Lower lobe of right lung (tissue), 2 donors: ENCODE measurements at regions not wholly inside any gene's neighbourhood (a gene's known extent, or its start where the extent isn't known, plus 50 kb on each side); places are given as distances from the start of the nearest gene placed in this dataset.

Experiments used
- ATAC-seq, 2 donors: fragments of 200-7000 bp; cut with Tn5 transposase; one replicate each; pipeline ENCODE4 v1.9.1; 2020 to 2022; ENCODE audit warnings: mild to moderate bottlenecking in 2 of 2, moderate library complexity in 2 of 2
- DNase-seq: peaks from one replicate; pipeline ENCODE4 v3.0.0-alpha.2; 2020
- H3K27ac ChIP-seq: fragments of 200-600 bp; one replicate; pipeline ENCODE4 v1.8.0; 2022
- H3K27me3 ChIP-seq: fragments of 200-600 bp; one replicate; pipeline ENCODE4 v1.8.0; 2022; ENCODE audit warnings: low read depth
- H3K36me3 ChIP-seq: fragments of 200-600 bp; one replicate; pipeline ENCODE4 v1.8.0; 2022; ENCODE audit warnings: mild to moderate bottlenecking
- H3K4me1 ChIP-seq: fragments of 200-600 bp; one replicate; pipeline ENCODE4 v1.8.0; 2022
- H3K4me3 ChIP-seq: fragments of 200-600 bp; one replicate; pipeline ENCODE4 v1.8.0; 2022; ENCODE audit warnings: mild to moderate bottlenecking
- H3K9me3 ChIP-seq: fragments of 200-600 bp; one replicate; pipeline ENCODE4 v1.8.0; 2022
- CTCF ChIP-seq: fragments of 200-600 bp; IDR thresholded peaks from one replicate; pipeline ENCODE4 v1.8.0; 2022; ENCODE audit warnings: antibody characterized with exemption, mild to moderate bottlenecking
- intact Hi-C: fragments of 100-400 bp; cut with DNase I; formaldehyde crosslinking; loops from one replicate; pipeline ENCODE4 v1.11.0; 2022
- donor health status: DM: no; HTN: yes; CAD: no; lungs with severe emphysema.

GRCh38 chr6:118401325-118401975, 146.6 kb upstream of the PLN start:
- DNase-seq, result no peak
- no peak overlapping the region for H3K4me3 ChIP-seq
- H3K27ac ChIP-seq, result peak overlapping the region; percentile 25
- H3K27me3 ChIP-seq, result no peaks in the 10 kb centered on the region
- intact Hi-C loops, result no loop called here
- no peak for TF ChIP-seq CTCF
- peak; percentile 72 to 88 for ATAC-seq
- no peaks in the 10 kb centered on the region for H3K9me3 ChIP-seq
- no peaks in the 10 kb centered on the region for H3K36me3 ChIP-seq
- no peaks in the 10 kb centered on the region for H3K4me1 ChIP-seq

- no peak for TF ChIP-seq CTCF
- no peaks in the 10 kb centered on the region for H3K4me1 ChIP-seq
- no peaks in the 10 kb centered on the region for H3K27me3 ChIP-seq
- no peak overlapping the region for H3K4me3 ChIP-seq
- DNase-seq, result no peak
- no peaks in the 10 kb centered on the region for H3K36me3 ChIP-seq
- no peak for ATAC-seq
- intact Hi-C loops, result no loop called here
- no peak overlapping the region for H3K27ac ChIP-seq
- no peaks in the 10 kb centered on the region for H3K9me3 ChIP-seq
Measured at GRCh38 chr6:118403036-118403435, 145.1 kb upstream of the PLN start.

GRCh38 chr6:118408863-118409262, 139.2 kb upstream of the PLN start:
- DNase-seq (no peak), ATAC-seq (peak in 1 of 2 donors; percentile 19)
- Histone ChIP-seq H3K27ac (no peak overlapping the region), H3K4me1 (no peaks in the 10 kb centered on the region), H3K36me3 (no peaks in the 10 kb centered on the region), H3K4me3 (no peak overlapping the region), H3K27me3 (no peaks in the 10 kb centered on the region), H3K9me3 (no peaks in the 10 kb centered on the region)
- intact Hi-C loops, result no loop called here
- TF ChIP-seq CTCF, result no peak

- Histone ChIP-seq H3K27ac (no peak overlapping the region), H3K9me3 (no peaks in the 10 kb centered on the region), H3K36me3 (no peaks in the 10 kb centered on the region), H3K27me3 (no peaks in the 10 kb centered on the region), H3K4me3 (no peak overlapping the region), H3K4me1 (no peaks in the 10 kb centered on the region)
- intact Hi-C loops, result no loop called here
- DNase-seq, result no peak
- TF ChIP-seq CTCF, result no peak
- no peak for ATAC-seq
Measured at GRCh38 chr6:118410001-118410400, 138.1 kb upstream of the PLN start.
